Myocyte (in vitro differentiated cells): ENCODE measurements at regions not wholly inside any gene's neighbourhood (a gene's known extent, or its start where the extent isn't known, plus 50 kb on each side); places are given as distances from the start of the nearest gene placed in this dataset.
"Not testable (repeated sequence)": the region's sequence is repeated elsewhere in the genome, so short reads cannot be mapped to it uniquely, and the experiment has no call there.

ENCODE experiments used
- DNase-seq: peaks from one replicate; pipeline ENCODE4 v3.0.0-alpha.2; 2012; ENCODE audit warnings: low read depth

DNA sequence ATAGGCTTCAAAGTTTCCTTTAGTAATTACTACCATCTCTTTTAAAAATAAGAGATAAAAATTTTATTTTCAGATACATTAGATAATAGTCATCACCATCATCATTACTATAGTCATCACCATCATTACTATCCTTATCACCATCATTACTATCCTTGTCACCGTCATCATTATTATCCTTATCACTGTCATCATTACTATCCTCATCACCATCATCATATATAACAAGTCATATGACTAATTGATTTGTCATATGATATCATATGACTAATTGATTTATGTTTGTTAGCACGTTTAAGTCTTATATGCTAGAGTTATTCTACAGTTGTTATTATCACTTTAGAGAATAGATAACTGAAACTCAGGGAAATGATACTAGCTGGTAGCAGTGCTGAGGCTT lies 382.1 kb upstream of the CDH18 start:
- DNase-seq = no peak

DNA sequence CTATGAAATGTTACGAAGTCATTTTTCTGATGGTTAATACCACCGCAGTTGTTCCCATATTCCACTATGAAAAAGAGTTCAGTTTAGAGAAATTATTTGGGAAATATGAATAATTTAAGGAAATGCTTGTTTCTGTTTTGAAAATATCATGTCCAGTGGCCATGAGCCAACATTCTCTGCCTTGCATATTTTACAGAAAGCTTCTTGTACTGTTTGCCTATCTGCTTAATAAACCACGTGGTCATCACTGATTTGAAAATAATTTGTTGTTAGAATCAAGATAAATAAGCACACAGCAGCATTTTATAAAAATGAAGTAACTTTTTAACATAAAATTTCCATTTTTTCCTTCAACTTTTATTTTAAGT lies 381.5 kb upstream of the CDH18 start:
- no peak for DNase-seq

DNA sequence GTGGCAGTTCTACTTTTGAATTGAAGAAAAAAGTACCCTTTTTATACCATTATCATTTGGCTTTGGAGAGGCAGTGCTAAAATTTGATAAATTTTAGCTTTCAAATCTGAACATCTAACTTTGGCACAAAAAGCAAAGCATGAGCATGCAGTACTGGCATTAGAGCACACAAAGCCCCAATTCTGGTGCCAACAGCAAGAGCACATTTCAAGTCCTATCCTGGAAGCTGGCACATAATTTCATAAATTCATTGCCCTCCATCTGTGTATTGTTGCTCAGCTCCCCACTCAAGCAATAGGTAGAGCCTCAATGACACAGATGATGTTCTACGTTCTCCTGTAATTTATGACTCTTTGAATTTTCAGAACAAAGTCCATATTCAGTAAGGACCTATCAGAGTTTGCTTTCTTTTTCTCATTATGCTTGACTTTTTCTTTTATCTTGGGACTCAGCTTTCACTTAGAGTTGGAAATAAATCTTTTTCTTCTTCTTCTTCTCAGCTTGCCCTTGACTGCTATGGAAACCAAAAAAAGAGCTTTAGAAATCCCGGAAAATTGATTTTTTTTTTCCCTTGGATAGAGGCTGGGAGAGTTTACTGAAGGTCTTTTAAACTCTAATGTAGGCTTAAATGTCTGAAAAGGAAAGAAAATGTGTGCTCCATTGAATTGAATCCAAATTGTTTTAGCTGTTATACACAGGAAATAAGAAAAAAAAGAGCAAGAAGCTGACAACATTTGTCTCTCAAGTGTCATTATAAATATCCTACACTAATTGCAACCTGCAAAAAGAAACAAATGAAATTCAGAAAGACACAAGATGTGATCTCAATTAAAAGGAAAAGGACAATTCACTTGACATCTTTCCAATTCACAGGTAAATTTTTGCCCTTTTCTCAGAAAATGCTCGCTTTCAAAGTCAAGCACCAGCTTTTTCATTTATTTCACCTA lies 380.8 kb upstream of the CDH18 start:
- no peak for DNase-seq

DNA sequence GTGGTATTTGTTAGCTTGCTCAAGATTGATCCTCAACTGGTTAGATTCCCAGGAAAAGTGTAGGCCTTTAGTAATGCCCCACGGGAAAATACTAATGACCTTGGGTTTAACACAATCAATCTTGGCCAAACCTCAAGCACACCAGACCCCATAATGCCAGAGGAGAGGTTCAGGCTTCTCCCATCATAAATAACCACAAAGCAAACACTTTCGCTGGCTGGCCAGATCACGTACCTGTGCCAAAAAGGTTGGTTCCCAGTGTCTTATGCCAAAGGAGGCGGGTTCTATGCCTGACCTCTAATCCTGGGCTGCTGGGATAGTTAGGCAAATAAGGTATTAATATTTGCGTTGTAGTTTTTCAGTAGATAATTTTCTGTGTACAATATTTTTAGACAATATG lies 379.2 kb upstream of the CDH18 start:
- DNase-seq = no peak

DNA sequence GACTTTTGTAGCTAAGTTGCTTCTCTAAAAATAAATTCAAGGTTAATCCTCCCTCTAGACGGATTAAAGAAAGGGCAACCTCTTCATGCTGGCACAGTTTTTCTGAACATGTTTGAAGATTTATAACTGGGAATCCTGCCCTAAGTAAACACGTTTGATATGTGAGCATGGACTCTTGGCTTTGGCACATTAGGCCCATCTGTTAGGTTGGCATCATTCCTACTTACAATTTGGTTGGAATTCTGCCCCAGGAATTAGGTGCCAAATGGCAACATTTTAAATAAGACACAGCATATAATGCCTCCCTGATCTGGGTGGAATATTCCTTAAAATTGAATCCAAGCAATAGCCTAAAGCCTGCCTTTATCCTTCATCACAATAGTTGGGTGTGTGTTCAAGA lies 372.3 kb upstream of the CDH18 start:
- peak; percentile 5 for DNase-seq

- no peak for DNase-seq
These were observed 371.4 kb upstream of the CDH18 start for GRCh38 chr5:20359377-20359776.

DNA sequence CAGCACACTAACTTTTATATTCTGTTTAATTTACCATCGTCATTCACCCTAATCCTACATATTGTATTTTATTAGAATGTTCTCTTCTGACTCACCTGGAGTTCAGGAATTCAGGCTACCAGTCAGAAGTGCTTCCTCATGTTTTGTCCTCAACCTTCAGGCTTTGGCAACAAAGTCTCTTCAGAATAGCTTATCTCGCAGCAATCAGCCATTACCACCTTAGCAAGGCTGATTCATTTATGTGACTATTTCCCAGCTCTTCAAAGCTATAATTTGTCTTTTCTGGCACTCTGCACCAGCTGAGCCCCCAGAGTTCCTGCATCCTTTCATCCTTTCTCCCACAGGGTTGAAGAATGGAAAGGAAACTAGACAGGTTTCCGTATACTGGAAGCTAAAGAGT lies 365.5 kb upstream of the CDH18 start:
- DNase-seq = no peak

DNA sequence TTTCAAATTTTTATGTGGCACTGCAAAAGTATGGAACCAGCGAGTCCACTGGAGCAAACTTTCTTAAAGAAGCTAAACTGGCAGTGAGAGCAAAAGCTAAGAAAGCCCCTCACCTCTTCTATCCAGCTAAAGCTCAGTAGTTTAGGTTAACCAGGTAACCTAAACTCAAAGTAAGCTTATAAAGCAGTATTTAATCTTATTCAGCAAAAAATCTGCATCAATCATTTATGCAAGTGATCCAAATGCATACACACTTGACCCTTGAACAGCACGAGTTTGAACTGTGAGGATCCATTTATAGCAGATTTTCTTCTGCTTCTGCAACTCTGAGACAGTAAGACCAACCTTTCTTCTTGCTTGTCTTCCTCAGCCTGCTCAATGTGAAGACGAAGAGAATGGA lies 363.8 kb upstream of the CDH18 start:
- DNase-seq = no peak

GRCh38 chr5:20348321-20348720 lies 360.3 kb upstream of the CDH18 start:
- DNase-seq = no peak

DNA sequence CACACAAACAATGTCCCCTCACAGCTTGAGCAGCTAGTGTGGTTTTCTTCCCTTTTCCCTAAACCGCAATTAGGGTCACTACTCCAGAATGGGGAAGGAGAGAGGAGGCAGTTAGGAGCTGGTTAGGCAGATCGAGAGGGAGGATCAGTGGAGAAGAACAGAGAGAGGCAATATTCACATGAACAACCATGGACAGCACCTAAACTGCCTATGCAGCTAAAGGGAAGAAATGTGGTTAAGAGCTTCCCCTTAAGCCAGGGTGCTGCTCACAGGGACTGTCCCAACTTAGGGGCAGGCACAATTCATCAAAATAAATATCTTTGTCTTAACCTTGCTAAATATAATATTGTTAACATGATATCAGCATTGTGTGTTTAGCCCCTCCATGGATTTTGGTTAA lies 359.3 kb upstream of the CDH18 start:
- DNase-seq = no peak

DNA sequence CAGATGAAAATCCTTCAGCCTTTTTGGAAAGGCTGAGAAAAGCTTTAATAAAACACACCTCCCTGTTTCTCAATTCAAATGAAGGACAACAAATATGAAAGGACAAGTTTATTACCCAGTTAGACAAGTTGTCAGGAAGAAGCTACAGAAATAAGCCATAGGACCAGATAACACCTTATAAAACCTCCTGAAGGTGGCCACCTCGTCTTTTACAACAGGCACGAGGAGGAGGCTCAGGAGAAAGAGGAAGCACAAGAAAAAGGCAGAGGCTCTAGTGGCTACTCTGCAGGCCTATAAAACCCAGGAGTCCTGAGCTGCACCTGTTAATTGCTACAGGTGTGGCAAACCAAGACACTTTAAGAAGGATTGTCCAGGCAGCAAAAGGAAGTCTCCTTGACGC lies 352.1 kb upstream of the CDH18 start:
- DNase-seq = no peak

GRCh38 chr5:20335978-20336377 lies 348.0 kb upstream of the CDH18 start:
- no peak for DNase-seq

- no peak for DNase-seq
These were observed 343.8 kb upstream of the CDH18 start for GRCh38 chr5:20331826-20332225.

- DNase-seq = no peak
These were observed 335.3 kb upstream of the CDH18 start for GRCh38 chr5:20323323-20323722.

GRCh38 chr5:20307391-20307790 lies 319.4 kb upstream of the CDH18 start:
- DNase-seq = no peak

GRCh38 chr5:20305463-20305862 lies 317.5 kb upstream of the CDH18 start:
- DNase-seq = no peak

GRCh38 chr5:20304570-20304969 lies 316.6 kb upstream of the CDH18 start:
- DNase-seq = not testable (repeated sequence)

- no peak for DNase-seq
These were observed 312.1 kb upstream of the CDH18 start for GRCh38 chr5:20300110-20300509.

GRCh38 chr5:20294696-20295095 lies 306.7 kb upstream of the CDH18 start:
- DNase-seq = no peak

DNA sequence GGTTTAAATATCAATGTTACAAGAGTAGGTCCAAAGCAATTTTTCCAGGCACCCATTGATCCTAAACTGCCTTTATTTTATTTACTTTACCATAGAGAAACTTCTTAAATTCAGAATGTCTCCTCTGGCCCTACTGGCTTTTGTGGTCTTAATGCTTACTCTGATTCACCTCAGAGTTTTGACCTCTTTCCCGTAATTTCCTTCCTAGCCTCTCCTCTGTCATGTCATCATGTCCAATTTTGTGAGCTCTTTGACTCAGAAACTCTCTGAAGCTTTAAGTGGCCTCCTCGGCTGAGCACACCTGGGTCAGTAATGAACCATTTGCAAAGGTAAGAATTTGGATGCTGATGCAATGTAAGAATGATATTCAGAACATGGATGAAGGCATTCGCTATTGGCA lies 303.8 kb upstream of the CDH18 start:
- DNase-seq = no peak

DNA sequence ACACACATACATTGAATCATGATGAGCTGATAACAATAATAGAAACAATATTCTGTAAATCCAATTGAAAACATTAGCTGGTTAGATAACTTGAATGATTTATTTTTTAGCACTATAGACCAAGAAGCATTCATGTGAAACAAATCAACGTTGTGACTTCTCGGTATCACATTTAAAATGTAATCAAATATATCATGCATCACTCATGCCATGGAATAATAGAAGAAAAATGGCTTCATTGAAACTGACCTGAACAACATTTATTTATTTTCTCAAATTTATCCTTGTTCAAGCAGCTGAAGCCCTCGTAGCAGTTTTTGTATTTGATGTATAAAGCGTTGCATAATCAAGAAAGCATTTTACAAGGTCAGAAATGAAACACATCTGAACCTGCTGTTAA lies 299.6 kb upstream of the CDH18 start:
- no peak for DNase-seq

DNA sequence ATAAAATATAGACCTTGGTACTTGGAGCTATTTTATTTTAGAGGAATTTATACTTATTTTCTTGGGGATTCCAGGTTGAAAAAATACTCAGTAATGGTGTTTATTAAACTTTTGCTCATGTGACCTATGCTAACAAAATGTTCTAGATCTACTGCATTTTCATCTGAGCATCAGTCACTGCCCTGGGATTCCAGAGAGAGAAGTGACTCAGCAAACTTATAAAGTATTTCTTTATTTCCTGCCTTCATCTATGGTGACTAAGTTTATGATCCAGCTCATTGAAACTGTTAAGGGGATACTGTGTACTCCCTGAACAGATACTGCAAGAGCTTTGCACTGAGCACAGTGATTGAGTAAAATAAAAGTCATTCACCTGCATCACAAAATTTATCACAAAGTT lies 298.5 kb upstream of the CDH18 start:
- DNase-seq = peak; percentile 9

- DNase-seq = no peak
These were observed 288.9 kb upstream of the CDH18 start for GRCh38 chr5:20276959-20277263.
